GM12892 (cell line): ENCODE measurements at regions not wholly inside any gene's neighbourhood (a gene's known extent, or its start where the extent isn't known, plus 50 kb on each side); places are given as distances from the start of the nearest gene placed in this dataset.

Source experiments
- POLR2A ChIP-seq: IDR thresholded peaks from 2 replicates; pipeline ENCODE4 v1.6.1; 2011; ENCODE audit warnings: low read depth, low read length, control low read depth
- POLR2AphosphoS5 ChIP-seq: IDR thresholded peaks from 2 replicates; pipeline ENCODE4 v1.6.1; 2011; ENCODE audit warnings: low read depth, low read length, control low read depth

- TF ChIP-seq POLR2A (no peak), POLR2AphosphoS5 (no peak)
These were observed 177.8 kb downstream of the EDN1 start for GRCh38 chr6:12467706-12468670.
